Muscle layer of colon (tissue), 2 donors: ENCODE measurements at regions not wholly inside any gene's neighbourhood (a gene's known extent, or its start where the extent isn't known, plus 50 kb on each side); places are given as distances from the start of the nearest gene placed in this dataset.

Experiments used
- H3K27ac ChIP-seq: one replicate; pipeline ENCODE4 v1.7.0; 2013; ENCODE audit warnings: low read depth, mild to moderate bottlenecking, low read length, moderate library complexity
- H3K27me3 ChIP-seq, 2 donors: one replicate each; pipeline ENCODE4 v1.7.0; 2013; ENCODE audit warnings: low read length in 2 of 2, mild to moderate bottlenecking in 2 of 2; ENCODE audit not compliant: insufficient read depth in 2 of 2, control insufficient read depth in 1 of 2
- H3K36me3 ChIP-seq: one replicate; pipeline ENCODE4 v1.7.0; 2013; ENCODE audit warnings: mild to moderate bottlenecking, low read length; ENCODE audit not compliant: insufficient read depth
- H3K4me1 ChIP-seq: one replicate; pipeline ENCODE4 v1.7.0; 2013; ENCODE audit warnings: mild to moderate bottlenecking, low read length; ENCODE audit not compliant: insufficient read depth
- H3K4me3 ChIP-seq, 2 donors: one replicate each; pipeline ENCODE4 v1.7.0; 2013; ENCODE audit warnings: low read length in 2 of 2, low read depth in 1 of 2, mild to moderate bottlenecking in 1 of 2, moderate library complexity in 1 of 2
- H3K9ac ChIP-seq: one replicate; pipeline ENCODE4 v1.7.0; 2013; ENCODE audit warnings: low read length
- H3K9me3 ChIP-seq: one replicate; pipeline ENCODE4 v1.7.0; 2013; ENCODE audit warnings: mild to moderate bottlenecking, low read length
- donor health status: abdominal sarcoma.
- donor health status: Adenocarcinoma of cecum.

DNA sequence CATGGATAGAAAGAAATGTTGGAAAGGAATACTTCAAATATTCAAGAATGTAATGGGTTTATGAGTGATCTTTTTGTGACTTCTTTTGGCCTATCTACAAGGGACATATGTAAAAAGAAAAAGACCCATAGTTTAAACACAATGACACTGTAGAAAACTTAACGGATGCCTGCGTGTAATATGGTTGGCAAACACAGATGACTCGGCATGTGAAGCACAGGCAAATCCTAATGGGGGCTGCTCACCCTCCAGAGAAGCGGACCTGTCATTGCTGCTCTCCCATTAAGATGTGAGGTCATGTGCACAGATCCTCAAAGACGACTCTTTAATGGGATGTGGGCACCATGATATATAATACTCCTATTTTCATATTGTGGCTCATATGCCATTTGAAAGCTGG is 366.6 kb upstream of the TMEM132C start:
- Histone ChIP-seq H3K36me3 (no peaks in the 10 kb centered on the region), H3K9ac (no peak overlapping the region), H3K27ac (no peak overlapping the region), H3K4me1 (no peaks in the 10 kb centered on the region), H3K4me3 (no peak overlapping the region), H3K9me3 (no peaks in the 10 kb centered on the region), H3K27me3 (no peaks in the 10 kb centered on the region)

DNA sequence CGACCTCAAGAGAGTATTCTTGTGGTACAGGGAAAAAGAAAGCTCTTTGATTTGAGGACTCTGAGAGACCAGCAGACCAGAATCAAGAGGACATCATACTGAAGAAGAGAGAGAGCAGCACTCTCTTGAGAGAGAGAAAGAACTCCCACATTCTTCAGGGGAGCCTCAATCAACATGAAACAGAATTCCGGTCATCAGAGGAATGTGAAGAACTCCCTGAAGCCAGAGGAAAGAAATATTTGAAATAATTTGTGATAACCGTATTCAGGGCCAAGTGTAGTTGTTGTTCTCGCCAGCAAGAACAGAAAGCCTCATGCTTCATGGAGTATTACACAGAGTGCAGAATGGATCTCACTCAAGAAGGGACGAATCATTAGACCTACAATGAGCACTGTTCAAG is 363.8 kb upstream of the TMEM132C start:
- no peak overlapping the region for H3K4me3 ChIP-seq
- H3K9ac ChIP-seq, result no peak overlapping the region
- no peaks in the 10 kb centered on the region for H3K27me3 ChIP-seq
- no peaks in the 10 kb centered on the region for H3K9me3 ChIP-seq
- no peaks in the 10 kb centered on the region for H3K36me3 ChIP-seq
- H3K27ac ChIP-seq, result no peak overlapping the region
- H3K4me1 ChIP-seq, result no peaks in the 10 kb centered on the region

DNA sequence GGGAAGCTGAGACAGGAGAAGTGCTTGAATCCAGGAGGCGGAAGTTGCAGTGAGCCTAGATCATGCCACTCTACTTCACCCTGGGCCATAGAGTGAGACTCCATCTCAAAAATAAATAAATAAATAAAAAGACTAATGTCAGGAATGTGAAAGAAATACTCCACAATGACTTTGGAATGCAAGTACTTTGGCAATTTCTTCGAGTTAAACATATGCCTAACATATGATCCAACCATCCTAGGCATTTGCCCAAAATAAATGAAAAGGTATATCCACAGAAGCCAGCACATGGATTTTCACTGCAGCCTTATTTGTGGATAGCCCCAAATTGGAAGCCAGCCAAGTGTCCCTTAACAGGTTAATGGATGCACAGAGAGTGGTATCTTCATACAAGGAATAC is 357.9 kb upstream of the TMEM132C start:
- no peak overlapping the region for H3K27ac ChIP-seq
- no peaks in the 10 kb centered on the region for H3K36me3 ChIP-seq
- H3K9me3 ChIP-seq, result no peaks in the 10 kb centered on the region
- no peak overlapping the region for H3K9ac ChIP-seq
- H3K4me3 ChIP-seq, result no peak overlapping the region
- no peaks in the 10 kb centered on the region for H3K27me3 ChIP-seq
- no peaks in the 10 kb centered on the region for H3K4me1 ChIP-seq

DNA sequence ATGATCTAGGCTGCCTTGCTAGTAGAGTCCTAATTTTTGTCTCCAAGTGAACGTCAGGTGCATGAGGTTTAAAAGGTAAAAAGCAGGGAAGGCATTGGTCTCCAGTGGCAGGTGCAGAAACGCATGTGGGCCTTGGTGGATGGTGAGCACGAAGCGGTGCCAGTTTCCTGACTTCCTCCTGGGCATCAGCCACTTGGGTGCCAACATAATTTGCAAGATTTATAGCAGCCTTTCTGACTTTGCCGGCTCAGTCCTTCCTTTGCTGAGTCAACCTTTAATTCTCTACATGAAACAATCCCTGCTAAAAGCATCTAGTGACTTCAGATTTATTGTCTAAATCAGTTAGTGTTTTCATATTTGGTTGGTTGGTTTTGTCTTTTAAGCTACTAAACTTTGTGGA is 355.7 kb upstream of the TMEM132C start:
- Histone ChIP-seq H3K9ac (no peak overlapping the region), H3K27me3 (no peaks in the 10 kb centered on the region), H3K27ac (no peak overlapping the region), H3K36me3 (no peaks in the 10 kb centered on the region), H3K4me1 (no peaks in the 10 kb centered on the region), H3K4me3 (no peak overlapping the region), H3K9me3 (no peaks in the 10 kb centered on the region)

DNA sequence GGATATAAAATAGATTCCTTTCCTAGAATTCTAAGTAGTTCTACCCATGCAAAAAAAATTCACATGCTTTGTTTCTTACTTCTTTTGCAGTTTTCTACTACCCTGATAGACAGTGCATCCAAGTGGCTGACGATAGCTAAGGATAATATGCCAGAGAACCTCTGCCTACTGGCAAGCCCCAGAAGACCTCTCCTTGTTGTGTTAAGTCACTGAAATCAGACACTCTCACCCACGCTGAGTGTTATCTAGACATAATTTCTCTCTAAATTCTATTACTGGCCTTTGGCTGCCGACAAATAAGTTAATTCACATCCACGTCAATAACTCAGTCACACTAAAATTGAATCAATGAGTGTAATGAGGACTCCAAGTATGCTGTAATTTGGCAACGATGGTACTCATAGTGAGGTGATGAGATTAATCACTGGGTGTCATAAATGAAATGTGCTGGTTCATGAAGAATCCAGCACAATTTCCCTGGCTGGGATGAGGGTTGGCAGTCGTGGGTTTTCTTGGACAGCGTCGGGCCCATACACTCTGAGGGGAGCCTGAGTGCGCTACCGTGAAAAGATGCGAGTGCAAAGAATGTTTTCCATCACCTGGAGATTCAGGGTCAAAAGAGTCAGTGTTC is 354.8 kb upstream of the TMEM132C start:
- H3K27ac ChIP-seq, result no peak overlapping the region
- H3K36me3 ChIP-seq, result no peaks in the 10 kb centered on the region
- H3K9me3 ChIP-seq, result no peaks in the 10 kb centered on the region
- H3K4me3 ChIP-seq, result no peak overlapping the region
- H3K27me3 ChIP-seq, result no peaks in the 10 kb centered on the region
- H3K9ac ChIP-seq, result no peak overlapping the region
- no peaks in the 10 kb centered on the region for H3K4me1 ChIP-seq

DNA sequence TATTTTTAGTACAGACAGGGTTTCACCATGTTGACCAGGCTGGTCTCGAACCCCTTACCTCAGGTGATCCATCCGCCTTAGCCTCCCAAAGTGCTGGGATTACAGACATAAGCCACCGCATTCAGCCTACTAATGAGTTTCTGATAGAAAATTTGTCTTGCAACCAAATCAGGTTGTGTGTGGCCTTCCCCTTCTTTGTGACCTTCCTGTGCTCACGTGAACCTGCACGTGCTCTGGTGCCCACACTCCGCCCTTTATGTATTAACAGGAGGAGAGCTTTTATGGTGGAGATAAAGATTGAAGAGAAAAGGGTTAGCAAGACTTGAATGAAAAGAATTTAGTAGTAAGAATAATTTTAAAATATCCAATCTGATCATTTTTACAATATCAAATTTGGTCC is 343.5 kb upstream of the TMEM132C start:
- Histone ChIP-seq H3K27ac (no peak overlapping the region), H3K9me3 (no peaks in the 10 kb centered on the region), H3K9ac (no peak overlapping the region), H3K4me3 (no peak overlapping the region), H3K27me3 (no peaks in the 10 kb centered on the region), H3K36me3 (no peaks in the 10 kb centered on the region), H3K4me1 (peaks cover 5% of the 10 kb centered on the region)

DNA sequence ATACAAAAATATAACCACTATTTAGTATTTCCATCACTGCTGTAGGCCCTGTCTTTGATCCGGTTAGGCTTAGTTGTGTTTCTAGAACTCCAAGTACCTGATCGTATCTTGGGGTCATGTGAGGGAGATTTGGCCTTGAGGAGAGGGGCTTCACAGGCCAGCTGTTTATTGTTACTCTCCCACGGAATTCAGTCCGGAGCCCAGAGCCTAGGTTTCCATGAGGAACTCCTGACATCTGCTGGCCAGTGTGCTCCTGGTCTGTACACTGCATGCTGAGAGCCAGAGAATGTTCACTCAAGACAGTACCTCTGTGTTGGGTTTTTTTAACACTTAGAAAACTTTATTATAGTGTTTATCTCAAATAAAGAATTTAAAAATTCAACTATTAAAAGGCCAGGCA is 341.0 kb upstream of the TMEM132C start:
- H3K4me3 ChIP-seq, result no peak overlapping the region
- H3K27ac ChIP-seq, result no peak overlapping the region
- H3K9ac ChIP-seq, result no peak overlapping the region
- no peaks in the 10 kb centered on the region for H3K36me3 ChIP-seq
- no peaks in the 10 kb centered on the region for H3K27me3 ChIP-seq
- H3K9me3 ChIP-seq, result no peaks in the 10 kb centered on the region
- peaks cover 10% of the 10 kb centered on the region for H3K4me1 ChIP-seq

DNA sequence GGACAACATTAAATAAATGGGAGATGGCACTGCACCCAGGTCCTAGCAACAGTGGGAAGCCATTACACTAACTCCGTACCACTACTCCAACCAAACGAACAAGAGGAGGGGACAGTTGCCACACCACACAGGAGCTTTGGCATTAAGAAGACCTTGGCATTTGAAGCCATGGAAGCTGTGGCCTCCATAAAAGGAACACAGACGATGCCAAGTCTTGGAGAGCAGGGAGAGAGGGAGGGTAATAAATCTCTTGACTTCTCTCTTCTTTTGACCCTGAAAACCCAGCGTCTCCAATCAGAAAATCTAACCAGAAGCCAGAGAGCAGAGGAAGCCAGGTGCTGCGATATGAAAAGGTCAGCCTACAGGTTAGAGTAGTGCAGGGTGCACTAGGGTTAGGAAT is 338.8 kb upstream of the TMEM132C start:
- Histone ChIP-seq H3K27me3 (no peaks in the 10 kb centered on the region), H3K36me3 (no peaks in the 10 kb centered on the region), H3K9ac (no peak overlapping the region), H3K27ac (no peak overlapping the region), H3K4me1 (peaks cover 10% of the 10 kb centered on the region), H3K9me3 (no peaks in the 10 kb centered on the region), H3K4me3 (no peak overlapping the region)

DNA sequence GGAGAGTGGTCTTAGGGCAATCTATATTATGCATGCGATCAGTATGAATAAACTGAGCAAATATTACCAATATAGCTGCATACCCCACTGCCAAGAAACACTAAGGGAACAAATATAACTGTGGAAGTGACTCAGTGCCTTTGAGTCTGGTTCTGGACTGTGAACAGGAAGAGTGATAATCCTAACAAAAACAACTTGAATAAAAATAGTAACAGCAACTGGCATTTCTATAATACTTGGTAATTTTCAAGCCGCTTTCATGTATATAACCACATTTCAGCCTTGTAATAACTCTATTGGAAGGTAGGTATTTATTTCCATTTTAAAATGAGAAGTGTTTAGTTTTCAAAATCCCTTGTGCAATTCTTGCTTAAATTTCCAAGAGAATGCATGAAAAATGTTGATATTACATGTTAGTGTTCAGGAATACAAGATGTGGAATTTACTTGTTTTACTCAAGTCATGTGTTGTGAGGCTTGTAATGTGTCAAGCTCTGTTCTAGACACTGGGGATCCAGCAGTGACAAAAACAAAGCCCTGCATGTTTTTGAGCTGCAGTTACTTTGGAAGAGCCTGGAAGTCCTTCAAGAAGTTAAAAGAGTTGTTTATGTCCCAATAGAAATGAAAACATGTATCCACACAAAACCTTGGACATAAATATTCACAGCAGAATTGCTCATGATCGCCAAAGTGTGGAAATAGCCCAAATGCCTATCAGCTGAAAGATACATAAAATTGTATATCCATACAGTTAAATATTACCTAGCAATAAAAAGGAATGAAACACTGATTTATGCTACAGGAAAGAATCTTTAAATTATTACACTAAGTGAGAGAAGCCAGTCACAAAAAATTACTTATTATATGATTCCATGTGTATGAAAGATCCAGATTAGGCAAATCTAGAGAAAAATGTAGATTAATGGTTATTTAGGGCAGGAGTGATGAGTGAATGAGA is 338.1 kb upstream of the TMEM132C start:
- Histone ChIP-seq H3K4me1 (peaks cover 10% of the 10 kb centered on the region), H3K9ac (no peak overlapping the region), H3K9me3 (no peaks in the 10 kb centered on the region), H3K36me3 (no peaks in the 10 kb centered on the region), H3K4me3 (no peak overlapping the region), H3K27me3 (no peaks in the 10 kb centered on the region), H3K27ac (no peak overlapping the region)

DNA sequence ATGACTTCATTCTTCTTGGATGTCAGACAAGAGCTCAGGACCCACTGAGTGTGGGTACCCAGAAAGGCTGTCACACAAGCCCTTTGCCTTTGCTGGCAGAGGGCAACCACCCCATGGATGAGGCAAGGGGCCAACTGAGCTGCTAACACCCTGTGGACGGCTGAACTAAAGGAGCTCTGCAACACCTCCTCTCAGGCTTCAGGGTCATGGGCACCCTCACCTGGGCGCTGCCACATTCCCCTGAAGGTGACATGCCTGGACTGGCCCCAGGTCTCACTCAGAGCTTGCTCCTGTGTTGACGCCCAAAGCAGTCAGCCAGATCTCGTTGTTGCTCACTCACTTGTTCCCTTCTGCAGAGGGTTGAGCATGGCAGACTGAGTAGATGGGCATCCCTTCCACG is 336.8 kb upstream of the TMEM132C start:
- no peak overlapping the region for H3K27ac ChIP-seq
- no peaks in the 10 kb centered on the region for H3K9me3 ChIP-seq
- H3K4me1 ChIP-seq, result peaks cover 10% of the 10 kb centered on the region
- no peak overlapping the region for H3K4me3 ChIP-seq
- H3K36me3 ChIP-seq, result no peaks in the 10 kb centered on the region
- no peaks in the 10 kb centered on the region for H3K27me3 ChIP-seq
- H3K9ac ChIP-seq, result no peak overlapping the region

DNA sequence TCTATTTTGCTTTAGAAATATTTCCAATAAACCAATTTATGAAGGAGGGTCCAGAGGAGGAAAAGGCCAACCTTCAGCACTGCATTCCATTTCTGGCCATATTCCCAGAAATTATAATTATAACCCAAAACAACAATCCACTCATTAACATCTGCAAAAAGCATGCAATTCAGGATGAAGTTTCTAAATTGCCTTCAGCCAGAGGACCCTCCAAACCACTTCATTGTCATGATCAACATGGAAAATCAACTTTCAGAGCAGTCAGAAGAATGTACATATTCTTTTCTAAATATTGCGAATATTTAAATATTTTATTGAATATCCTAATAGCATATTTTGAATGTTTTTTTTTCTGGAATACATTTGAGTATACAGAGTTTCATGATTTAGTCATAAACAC is 332.6 kb upstream of the TMEM132C start:
- Histone ChIP-seq H3K27ac (no peak overlapping the region), H3K9ac (no peak overlapping the region), H3K36me3 (no peaks in the 10 kb centered on the region), H3K4me1 (no peaks in the 10 kb centered on the region), H3K27me3 (no peaks in the 10 kb centered on the region), H3K4me3 (no peak overlapping the region), H3K9me3 (no peaks in the 10 kb centered on the region)

DNA sequence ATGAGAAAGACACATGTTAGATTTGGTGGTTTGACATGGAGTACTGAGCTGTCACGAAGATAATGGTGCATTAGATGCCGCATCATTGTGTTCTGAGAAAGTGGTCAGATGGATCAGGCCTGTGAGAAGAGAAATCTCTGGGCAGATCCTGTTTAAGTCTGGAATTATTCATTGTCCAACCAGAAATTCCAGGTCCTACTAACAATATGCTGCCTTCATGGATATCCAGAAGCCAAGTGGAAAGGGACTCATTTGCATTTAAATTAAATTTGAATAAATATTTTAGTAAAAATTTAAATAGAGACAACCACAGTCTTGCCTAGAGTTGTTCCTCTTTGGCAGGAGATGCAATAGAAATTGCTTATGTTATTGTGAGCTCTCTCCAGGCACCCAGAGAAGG is 330.5 kb upstream of the TMEM132C start:
- Histone ChIP-seq H3K27ac (no peak overlapping the region), H3K4me3 (no peak overlapping the region), H3K27me3 (no peaks in the 10 kb centered on the region), H3K36me3 (no peaks in the 10 kb centered on the region), H3K4me1 (no peaks in the 10 kb centered on the region), H3K9ac (no peak overlapping the region), H3K9me3 (no peaks in the 10 kb centered on the region)
